SJCRH30 (cell line): ENCODE measurements at regions not wholly inside any gene's neighbourhood (a gene's known extent, or its start where the extent isn't known, plus 50 kb on each side); places are given as distances from the start of the nearest gene placed in this dataset.

Experiments used
- DNase-seq, 2 experiments: peaks; one replicate each; pipeline ENCODE4 v3.0.0-alpha.2; 2015 to 2020
- H3K27ac ChIP-seq: fragments of 250-450 bp; sonication (Bioruptor Pico); 2 replicates; pipeline ENCODE4 v1.5.1; 2020; ENCODE audit warnings: mild to moderate bottlenecking, moderate library complexity
- H3K27me3 ChIP-seq: fragments of 250-450 bp; sonication (Bioruptor Pico); 2 replicates; pipeline ENCODE4 v1.5.1; 2020; ENCODE audit warnings: mild to moderate bottlenecking, moderate library complexity
- H3K36me3 ChIP-seq: fragments of 250-450 bp; sonication (Bioruptor Pico); 2 replicates; pipeline ENCODE4 v1.5.1; 2020; ENCODE audit warnings: mild to moderate bottlenecking, moderate library complexity
- H3K4me1 ChIP-seq: fragments of 250-450 bp; sonication (Bioruptor Pico); 2 replicates; pipeline ENCODE4 v1.5.1; 2020; ENCODE audit warnings: mild to moderate bottlenecking, moderate library complexity
- H3K4me3 ChIP-seq: fragments of 250-450 bp; sonication (Bioruptor Pico); 2 replicates; pipeline ENCODE4 v1.5.1; 2020; ENCODE audit warnings: mild to moderate bottlenecking, moderate library complexity
- H3K9me3 ChIP-seq: fragments of 250-450 bp; sonication (Bioruptor Pico); replicated peaks from 2 replicates; pipeline ENCODE4 v1.5.1; 2020; ENCODE audit warnings: mild to moderate bottlenecking, moderate library complexity

DNA sequence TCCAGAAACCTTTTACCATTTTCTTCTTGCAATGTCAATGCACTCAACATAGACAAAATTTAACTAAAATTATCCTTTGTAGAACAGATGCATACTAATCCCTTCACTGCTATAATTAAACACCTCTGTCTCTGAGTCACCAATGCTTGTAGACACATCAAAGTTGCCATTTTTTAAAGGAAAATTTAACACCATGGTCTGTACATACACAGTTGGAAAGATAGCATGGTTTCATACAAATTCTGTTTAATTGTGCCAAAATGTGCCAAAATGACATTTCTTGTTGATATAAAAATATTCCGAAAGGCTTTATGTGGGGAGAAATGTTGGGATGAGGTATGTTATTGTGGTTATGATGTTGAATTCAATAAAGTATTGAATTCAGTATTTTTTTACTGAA is 125.8 kb downstream of the NEUROD6 start:
- no peak for DNase-seq
- no peaks in the 10 kb centered on the region for H3K4me1 ChIP-seq
- H3K27me3 ChIP-seq: no peaks in the 10 kb centered on the region
- no peaks in the 10 kb centered on the region for H3K9me3 ChIP-seq
- no peak overlapping the region for H3K27ac ChIP-seq
- H3K4me3 ChIP-seq: no peak overlapping the region
- no peaks in the 10 kb centered on the region for H3K36me3 ChIP-seq

DNA sequence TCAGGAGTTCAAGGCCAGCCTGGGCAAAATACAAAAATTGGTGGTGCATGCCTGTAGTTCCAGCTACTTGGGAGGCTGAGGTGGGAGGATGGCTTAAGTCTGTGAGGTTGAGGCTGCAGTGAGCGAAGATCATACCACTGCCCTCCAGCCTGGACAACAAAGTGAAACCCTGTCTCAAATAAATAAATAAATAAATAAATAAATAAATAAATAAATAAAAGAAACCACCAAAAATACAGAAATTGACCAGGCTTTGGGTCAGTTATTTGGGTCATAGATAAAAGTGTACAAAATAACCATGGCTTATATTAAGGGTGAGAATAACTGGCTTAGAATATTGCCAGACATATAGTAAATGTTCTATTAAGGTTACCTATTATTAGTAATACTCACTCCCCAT is 129.2 kb downstream of the NEUROD6 start:
- no peak for DNase-seq

DNA sequence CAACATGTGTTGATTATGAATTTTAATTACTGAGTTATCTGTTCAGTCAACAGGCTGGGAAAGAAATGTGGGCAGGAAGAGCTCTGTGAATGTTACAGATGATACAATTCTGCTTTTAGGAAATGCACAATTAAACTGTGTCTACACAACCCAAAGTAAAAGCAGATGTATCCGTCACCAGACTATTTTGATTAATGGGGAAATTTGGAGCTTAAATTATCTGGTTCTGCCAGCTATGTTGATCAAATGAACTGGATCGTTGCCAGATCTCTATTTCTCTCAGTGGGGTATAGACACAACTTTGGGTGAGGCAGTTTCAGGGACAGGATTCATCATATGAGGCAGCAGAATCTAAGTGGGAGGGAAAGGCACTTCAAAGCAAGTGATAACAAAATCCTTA is 136.5 kb downstream of the NEUROD6 start:
- Histone ChIP-seq H3K4me3 (no peak overlapping the region), H3K27ac (no peak overlapping the region), H3K4me1 (no peaks in the 10 kb centered on the region), H3K27me3 (peaks cover 6% of the 10 kb centered on the region; the same call in 1 of the 2 replicates), H3K9me3 (no peaks in the 10 kb centered on the region; the same call in 1 of the 2 replicates), H3K36me3 (no peaks in the 10 kb centered on the region)
- DNase-seq: no peak

More for the DNA sequence above, 129.2 kb downstream of the NEUROD6 start:
- Histone ChIP-seq H3K36me3 (no peaks in the 10 kb centered on the region), H3K4me1 (no peaks in the 10 kb centered on the region), H3K9me3 (no peaks in the 10 kb centered on the region), H3K4me3 (no peak overlapping the region), H3K27me3 (no peaks in the 10 kb centered on the region), H3K27ac (no peak overlapping the region)

- no peak for DNase-seq
- Histone ChIP-seq H3K27me3 (peaks cover 6% of the 10 kb centered on the region; the same call in 1 of the 2 replicates), H3K4me3 (no peak overlapping the region), H3K4me1 (no peaks in the 10 kb centered on the region), H3K36me3 (no peaks in the 10 kb centered on the region), H3K9me3 (no peaks in the 10 kb centered on the region; the same call in 1 of the 2 replicates), H3K27ac (no peak overlapping the region)
Measured at GRCh38 chr7:31203551-31203950, 137.0 kb downstream of the NEUROD6 start.

- Histone ChIP-seq H3K9me3 (no peaks in the 10 kb centered on the region; the same call in 1 of the 2 replicates), H3K4me3 (no peak overlapping the region), H3K36me3 (no peaks in the 10 kb centered on the region), H3K27ac (no peak overlapping the region), H3K4me1 (no peaks in the 10 kb centered on the region), H3K27me3 (peaks cover 6% of the 10 kb centered on the region; the same call in 1 of the 2 replicates)
- DNase-seq: no peak
Measured at GRCh38 chr7:31202801-31203200, 137.7 kb downstream of the NEUROD6 start.

- no peaks in the 10 kb centered on the region for H3K27me3 ChIP-seq
Measured at GRCh38 chr7:31192986-31193385, 140.9 kb downstream of the ADCYAP1R1 start.

DNA sequence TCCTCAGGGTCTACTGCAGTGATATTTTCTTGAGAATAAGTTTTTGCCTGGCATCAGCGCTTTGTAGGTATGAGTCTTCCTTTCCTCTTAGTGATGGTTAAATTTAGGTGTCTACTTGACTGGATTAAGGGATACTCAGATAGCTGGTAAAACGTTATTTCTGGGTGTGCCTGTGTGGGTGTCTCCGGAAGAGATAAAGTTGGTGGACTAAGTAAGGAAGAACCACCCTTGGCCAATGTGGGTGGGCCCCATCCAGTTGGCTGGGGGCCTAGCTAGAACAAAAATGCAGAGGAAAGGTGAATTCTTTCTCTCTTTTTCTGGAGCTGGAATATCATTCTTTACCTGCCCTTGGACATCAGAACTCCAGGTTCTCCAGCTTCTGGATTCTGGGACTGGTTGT is 138.8 kb downstream of the ADCYAP1R1 start:
- DNase-seq: no peak
- Histone ChIP-seq H3K27ac (no peak overlapping the region), H3K9me3 (no peaks in the 10 kb centered on the region), H3K36me3 (no peaks in the 10 kb centered on the region), H3K4me1 (no peaks in the 10 kb centered on the region), H3K27me3 (no peaks in the 10 kb centered on the region), H3K4me3 (no peak overlapping the region)

More at GRCh38 chr7:31192986-31193385, 140.9 kb downstream of the ADCYAP1R1 start:
- H3K9me3 ChIP-seq: no peaks in the 10 kb centered on the region
- H3K4me1 ChIP-seq: no peaks in the 10 kb centered on the region
- peak; percentile 11 to 18 for DNase-seq
- H3K27ac ChIP-seq: no peak overlapping the region
- H3K36me3 ChIP-seq: no peaks in the 10 kb centered on the region
- H3K4me3 ChIP-seq: no peak overlapping the region

- Histone ChIP-seq H3K36me3 (no peaks in the 10 kb centered on the region), H3K27ac (no peak overlapping the region), H3K27me3 (no peaks in the 10 kb centered on the region), H3K4me1 (no peaks in the 10 kb centered on the region), H3K9me3 (no peaks in the 10 kb centered on the region), H3K4me3 (no peak overlapping the region)
- no peak for DNase-seq
Measured at GRCh38 chr7:31186202-31186601, 134.1 kb downstream of the ADCYAP1R1 start.

DNA sequence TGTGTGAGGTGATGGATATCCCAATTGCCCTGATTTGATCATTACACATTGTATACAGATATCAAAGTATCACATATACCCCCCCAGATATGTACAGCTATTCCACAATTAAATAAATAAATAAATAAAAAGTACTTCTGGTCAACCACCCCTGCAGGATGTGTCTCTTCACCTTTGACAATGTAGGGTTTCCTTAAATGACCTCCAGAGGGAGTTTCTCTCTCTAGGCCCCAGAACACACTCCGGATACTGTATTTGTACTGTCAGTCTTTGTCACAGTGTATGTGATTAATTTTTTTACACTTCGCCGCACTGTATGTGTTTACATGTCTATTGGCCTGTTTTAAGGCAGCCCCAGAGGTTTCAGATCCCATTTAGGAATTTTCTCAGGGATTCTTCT is 123.6 kb downstream of the ADCYAP1R1 start:
- no peaks in the 10 kb centered on the region for H3K4me1 ChIP-seq
- H3K27ac ChIP-seq: no peak overlapping the region
- no peak for DNase-seq
- H3K36me3 ChIP-seq: no peaks in the 10 kb centered on the region
- peaks cover 8% of the 10 kb centered on the region; the same call in 1 of the 2 replicates for H3K27me3 ChIP-seq
- no peaks in the 10 kb centered on the region for H3K9me3 ChIP-seq
- no peak overlapping the region for H3K4me3 ChIP-seq

DNA sequence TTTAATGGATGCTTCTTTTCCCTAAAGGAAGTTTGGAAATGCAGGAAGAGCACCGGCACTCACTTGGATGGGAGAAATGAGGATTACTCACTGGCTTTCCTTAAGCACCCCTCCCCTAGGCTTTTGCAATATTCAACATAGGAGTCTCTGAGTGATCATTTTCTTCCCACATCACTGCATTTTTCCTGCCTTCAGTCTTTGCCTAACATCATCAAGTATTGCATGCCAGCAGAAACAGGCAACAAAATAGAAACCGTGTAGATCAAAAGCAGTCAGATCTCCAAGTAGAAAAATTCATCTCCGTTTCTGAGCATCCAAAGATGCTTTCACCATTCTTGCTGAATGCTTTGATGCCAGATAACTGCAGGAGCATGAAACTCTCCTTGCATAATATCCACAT is 119.9 kb downstream of the ADCYAP1R1 start:
- no peaks in the 10 kb centered on the region for H3K36me3 ChIP-seq
- no peaks in the 10 kb centered on the region for H3K4me1 ChIP-seq
- H3K9me3 ChIP-seq: no peaks in the 10 kb centered on the region
- no peak for DNase-seq
- no peak overlapping the region for H3K27ac ChIP-seq
- no peak overlapping the region for H3K4me3 ChIP-seq
- H3K27me3 ChIP-seq: peaks cover 8% of the 10 kb centered on the region; the same call in 1 of the 2 replicates

GRCh38 chr7:31171216-31171785 is 119.2 kb downstream of the ADCYAP1R1 start:
- H3K4me3 ChIP-seq: no peak overlapping the region
- H3K27me3 ChIP-seq: peaks cover 8% of the 10 kb centered on the region; the same call in 1 of the 2 replicates
- H3K27ac ChIP-seq: no peak overlapping the region
- H3K4me1 ChIP-seq: no peaks in the 10 kb centered on the region
- no peaks in the 10 kb centered on the region for H3K9me3 ChIP-seq
- no peaks in the 10 kb centered on the region for H3K36me3 ChIP-seq
- no peak for DNase-seq
